Stomach (tissue), 8 donors: ENCODE measurements at regions not wholly inside any gene's neighbourhood (a gene's known extent, or its start where the extent isn't known, plus 50 kb on each side); places are given as distances from the start of the nearest gene placed in this dataset.

Source experiments
- DNase-seq, 2 donors: peaks; one replicate each; pipeline versions ENCODE4 v3.0.0 to v3.0.0-alpha.2; 2013 to 2019
- H3K27ac ChIP-seq, 5 donors: fragments of 200-600 bp in 4 of 5; sonication (generic) in 4 of 5; one replicate each; pipeline ENCODE4 v1.5.1; 2013 to 2019; ENCODE audit warnings: mild to moderate bottlenecking in 1 of 5, moderate library complexity in 1 of 5
- H3K27me3 ChIP-seq, 3 donors: fragments of 200-600 bp; sonication (generic); one replicate each; pipeline ENCODE4 v1.5.1; 2017 to 2019; ENCODE audit warnings: mixed run types in 1 of 3
- H3K36me3 ChIP-seq, 4 donors: fragments of 200-600 bp; sonication (generic); 1 replicate in 3 of 4; 2 replicates in 1 of 4; pipeline ENCODE4 v1.5.1; 2016 to 2019
- H3K4me1 ChIP-seq, 4 donors: fragments of 200-600 bp; sonication (generic); one replicate each; pipeline ENCODE4 v1.5.1; 2016 to 2019
- H3K4me3 ChIP-seq, 4 donors: fragments of 200-600 bp; sonication (generic) in 3 of 4; one replicate each; pipeline ENCODE4 v1.5.1; 2016 to 2019; ENCODE audit warnings: mild to moderate bottlenecking in 1 of 4
- H3K9me3 ChIP-seq, 4 donors: fragments of 200-600 bp; sonication (generic); one replicate each; pipeline ENCODE4 v1.5.1; 2016 to 2019
- CTCF ChIP-seq, 7 experiments: fragments of 450-650 bp in 4 of 7; fragments of 200-600 bp in 3 of 7; sonication (generic) in 3 of 7; IDR thresholded peaks; one replicate each; pipeline ENCODE4 v1.5.1; 2016 to 2019; ENCODE audit warnings: antibody characterized with exemption in 7 of 7, control low read depth in 2 of 7, mild to moderate bottlenecking in 1 of 7
- EP300 ChIP-seq: sonication (generic); formaldehyde crosslinking; IDR thresholded peaks from one replicate; pipeline ENCODE4 v1.6.1; 2017; ENCODE audit warnings: antibody characterized with exemption
- POLR2A ChIP-seq, 4 donors: fragments of 450-650 bp; IDR thresholded peaks; one replicate each; pipeline ENCODE4 v1.6.1; 2016; ENCODE audit warnings: antibody characterized with exemption in 4 of 4, control low read depth in 2 of 4, mild to moderate bottlenecking in 1 of 4, moderate library complexity in 1 of 4
- POLR2AphosphoS5 ChIP-seq, 3 donors: sonication (generic); formaldehyde crosslinking; IDR thresholded peaks; one replicate each; pipeline ENCODE4 v1.6.1; 2016; ENCODE audit warnings: antibody characterized with exemption in 3 of 3
- WGBS, 5 donors: extraction: QIAGEN DNeasy Blood & Tissue Kit in 3 of 5; methylation state at CpG; one replicate each; pipeline versions ENCODE4 v1.1.5 to v1.1.7; 2013 to 2018; 5-methylcytosine and 5-hydroxymethylcytosine counted together
- intact Hi-C: fragments of 100-400 bp; cut with DNase I; formaldehyde crosslinking; loops from one replicate; pipeline ENCODE4 v1.15.1; 2023; ENCODE audit warnings: low total_unique reads
- donor health status: healthy with polysubstance abuse.
- donor health status: Bipolar disorder and iron deficiency.
- donor health status: healthy.

DNA sequence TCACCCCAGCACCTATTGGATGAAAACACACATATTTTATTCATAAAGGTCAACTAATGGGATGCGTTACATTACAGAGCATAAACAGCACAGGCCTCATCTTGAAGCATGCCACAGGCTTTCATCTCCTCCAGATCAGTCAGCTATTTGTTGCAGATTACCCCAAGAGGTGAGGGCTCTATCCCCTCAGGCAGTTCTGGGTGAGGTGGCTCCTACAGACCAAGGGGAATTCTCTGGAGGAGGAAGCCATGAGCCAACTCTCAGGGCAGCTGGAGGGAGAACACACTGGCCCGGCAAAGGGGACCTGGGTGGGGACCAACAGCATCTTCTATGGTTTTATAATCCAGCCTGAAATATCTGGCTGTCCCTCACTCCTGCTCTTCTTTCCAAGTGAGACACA lies 126.4 kb upstream of the BTBD3 start:
- no peak overlapping the region for H3K4me3 ChIP-seq
- DNase-seq, result no peak
- H3K27me3 ChIP-seq, result no peaks in the 10 kb centered on the region
- no peaks in the 10 kb centered on the region for H3K36me3 ChIP-seq
- intact Hi-C loops, result no loop called here
- H3K9me3 ChIP-seq, result no peaks in the 10 kb centered on the region
- no peaks in the 10 kb centered on the region for H3K4me1 ChIP-seq
- no peak for TF ChIP-seq POLR2A (IDR thresholded peaks at IDR 0.05)
- TF ChIP-seq POLR2AphosphoS5 (IDR thresholded peaks at IDR 0.05), result no peak
- no peak for TF ChIP-seq CTCF (IDR thresholded peaks at IDR 0.05)
- no peak for TF ChIP-seq EP300
- WGBS, 5 donors, result 89 to 100% (median 96%) methylated on average over 2 of the region's 2 CpGs
- H3K27ac ChIP-seq, result no peak overlapping the region

- intact Hi-C loops, result no loop called here
- TF ChIP-seq EP300, result no peak
- TF ChIP-seq CTCF (IDR thresholded peaks at IDR 0.05), result no peak
- no peak for TF ChIP-seq POLR2A (IDR thresholded peaks at IDR 0.05)
- no peak for TF ChIP-seq POLR2AphosphoS5 (IDR thresholded peaks at IDR 0.05)
- Histone ChIP-seq H3K36me3 (no peaks in the 10 kb centered on the region), H3K27me3 (no peaks in the 10 kb centered on the region), H3K4me1 (no peaks in the 10 kb centered on the region), H3K9me3 (no peaks in the 10 kb centered on the region), H3K4me3 (no peak overlapping the region), H3K27ac (no peak overlapping the region)
- 81 to 95% (median 81%) methylated on average over 9 of the region's 9 CpGs for WGBS, 5 donors
- no peak for DNase-seq
These were observed 125.7 kb upstream of the BTBD3 start for GRCh38 chr20:11791835-11792567.

DNA sequence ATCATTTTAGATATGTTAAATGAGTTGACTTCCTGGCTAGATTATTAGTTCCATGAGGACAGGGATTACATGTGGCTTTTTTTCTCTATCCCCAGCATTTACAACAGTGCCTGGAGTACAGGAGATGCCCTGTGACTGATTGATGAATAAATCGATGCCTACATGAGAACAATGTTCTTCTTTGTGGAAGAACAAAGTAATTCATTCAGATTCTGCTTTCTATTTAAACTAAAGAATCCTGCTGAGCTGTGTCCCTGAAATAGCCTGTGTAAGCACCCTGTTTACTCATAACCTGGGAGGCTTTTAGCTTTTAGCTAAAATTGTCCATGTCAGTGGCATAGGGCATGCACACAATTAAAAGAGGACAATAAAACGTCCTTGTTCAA lies 125.1 kb upstream of the BTBD3 start:
- H3K36me3 ChIP-seq, result no peaks in the 10 kb centered on the region
- H3K4me1 ChIP-seq, result no peaks in the 10 kb centered on the region
- WGBS, 5 donors, result 48 to 66% (median 61%) methylated on average over 2 of the region's 2 CpGs

GRCh38 chr20:11794525-11794924 lies 123.2 kb upstream of the BTBD3 start:
- Histone ChIP-seq H3K27me3 (no peaks in the 10 kb centered on the region), H3K9me3 (no peaks in the 10 kb centered on the region), H3K4me1 (no peaks in the 10 kb centered on the region), H3K36me3 (no peaks in the 10 kb centered on the region), H3K27ac (no peak overlapping the region), H3K4me3 (no peak overlapping the region)
- no peak for DNase-seq
- TF ChIP-seq POLR2AphosphoS5 (IDR thresholded peaks at IDR 0.05) (no peak), EP300 (no peak), POLR2A (IDR thresholded peaks at IDR 0.05) (no peak), CTCF (IDR thresholded peaks at IDR 0.05) (no peak)
- intact Hi-C loops, result no loop called here
- WGBS, 5 donors, result 91 to 99% (median 95%) methylated on average over 3 of the region's 3 CpGs

More for the DNA sequence above, 125.1 kb upstream of the BTBD3 start:
- Histone ChIP-seq H3K27me3 (no peaks in the 10 kb centered on the region), H3K27ac (no peak overlapping the region), H3K4me3 (no peak overlapping the region), H3K9me3 (no peaks in the 10 kb centered on the region)
- no peak for DNase-seq
- intact Hi-C loops, result no loop called here
- TF ChIP-seq EP300, result no peak
- TF ChIP-seq POLR2AphosphoS5 (IDR thresholded peaks at IDR 0.05), result no peak
- TF ChIP-seq CTCF (IDR thresholded peaks at IDR 0.05), result no peak
- no peak for TF ChIP-seq POLR2A (IDR thresholded peaks at IDR 0.05)
